HG03280 (cell line): ENCODE measurements at regions not wholly inside any gene's neighbourhood (a gene's known extent, or its start where the extent isn't known, plus 50 kb on each side); places are given as distances from the start of the nearest gene placed in this dataset.
"Not testable (repeated sequence)": the region's sequence is repeated elsewhere in the genome, so short reads cannot be mapped to it uniquely, and the experiment has no call there.

ENCODE experiments used
- ATAC-seq: cut with Tn5 transposase; IDR thresholded peaks from one replicate; pipeline ENCODE4 v1.9.1; 2021; ENCODE audit warnings: mild to moderate bottlenecking, moderate library complexity; ENCODE audit not compliant: unreplicated experiment

- no peak for ATAC-seq
Measured at GRCh38 chr5:118554241-118554640, 434.1 kb downstream of the DTWD2 start.

- ATAC-seq = no peak
Measured at GRCh38 chr5:118553662-118554061, 434.7 kb downstream of the DTWD2 start.

- no peak for ATAC-seq
Measured at GRCh38 chr5:118552731-118553360, 435.5 kb downstream of the DTWD2 start.

GRCh38 chr5:118552146-118552545 is 436.2 kb downstream of the DTWD2 start:
- ATAC-seq = no peak

GRCh38 chr5:118551716-118552115 is 436.6 kb downstream of the DTWD2 start:
- ATAC-seq = no peak

GRCh38 chr5:118551031-118551430 is 437.3 kb downstream of the DTWD2 start:
- ATAC-seq = no peak

- no peak for ATAC-seq
Measured at GRCh38 chr5:118548761-118549720, 439.3 kb downstream of the DTWD2 start.

- no peak for ATAC-seq
Measured at GRCh38 chr5:118545470-118545869, 442.9 kb downstream of the DTWD2 start.

- ATAC-seq = no peak
Measured at GRCh38 chr5:118544887-118545449, 443.4 kb downstream of the DTWD2 start.

- ATAC-seq = no peak
Measured at GRCh38 chr5:118533923-118534322, 454.4 kb downstream of the DTWD2 start.

- ATAC-seq = no peak
Measured at GRCh38 chr5:118533156-118533555, 455.2 kb downstream of the DTWD2 start.

GRCh38 chr5:118531276-118531675 is 457.1 kb downstream of the DTWD2 start:
- ATAC-seq = no peak

GRCh38 chr5:118529361-118530144 is 458.8 kb downstream of the DTWD2 start:
- no peak for ATAC-seq

- ATAC-seq = no peak
Measured at GRCh38 chr5:118522626-118523025, 465.7 kb downstream of the DTWD2 start.

GRCh38 chr5:118520771-118521415 is 467.5 kb downstream of the DTWD2 start:
- ATAC-seq = no peak

- no peak for ATAC-seq
Measured at GRCh38 chr5:118519466-118519865, 468.9 kb downstream of the DTWD2 start.

GRCh38 chr5:118518720-118519119 is 469.6 kb downstream of the DTWD2 start:
- ATAC-seq = no peak

- no peak for ATAC-seq
Measured at GRCh38 chr5:118511846-118512245, 476.5 kb downstream of the DTWD2 start.

GRCh38 chr5:118506217-118506852 is 482.0 kb downstream of the DTWD2 start:
- ATAC-seq = peak; percentile 79

GRCh38 chr5:118502232-118502631 is 486.1 kb downstream of the DTWD2 start:
- ATAC-seq = not testable (repeated sequence)
